ENCODE measurements at regions not wholly inside any gene's neighbourhood (a gene's known extent, or its start where the extent isn't known, plus 50 kb on each side); places are given as distances from the start of the nearest gene placed in this dataset.

GRCh38 chr22:49087716-49088601 lies 739.7 kb downstream of the BRD1 start:
- no peak for TF ChIP-seq POLR2A (IDR thresholded peaks at IDR 0.05; ENCODE audit: insufficient read depth in 1 of 2, low read depth in 2 of 2, low read length in 2 of 2)
- no peak for TF ChIP-seq POLR2AphosphoS5 (IDR thresholded peaks at IDR 0.05; ENCODE audit: low read depth, low read length)
- TF ChIP-seq FOXO1 (CRISPR knock-in tag; IDR thresholded peaks at IDR 0.05) = no peak
- TF ChIP-seq, protein P1, sequence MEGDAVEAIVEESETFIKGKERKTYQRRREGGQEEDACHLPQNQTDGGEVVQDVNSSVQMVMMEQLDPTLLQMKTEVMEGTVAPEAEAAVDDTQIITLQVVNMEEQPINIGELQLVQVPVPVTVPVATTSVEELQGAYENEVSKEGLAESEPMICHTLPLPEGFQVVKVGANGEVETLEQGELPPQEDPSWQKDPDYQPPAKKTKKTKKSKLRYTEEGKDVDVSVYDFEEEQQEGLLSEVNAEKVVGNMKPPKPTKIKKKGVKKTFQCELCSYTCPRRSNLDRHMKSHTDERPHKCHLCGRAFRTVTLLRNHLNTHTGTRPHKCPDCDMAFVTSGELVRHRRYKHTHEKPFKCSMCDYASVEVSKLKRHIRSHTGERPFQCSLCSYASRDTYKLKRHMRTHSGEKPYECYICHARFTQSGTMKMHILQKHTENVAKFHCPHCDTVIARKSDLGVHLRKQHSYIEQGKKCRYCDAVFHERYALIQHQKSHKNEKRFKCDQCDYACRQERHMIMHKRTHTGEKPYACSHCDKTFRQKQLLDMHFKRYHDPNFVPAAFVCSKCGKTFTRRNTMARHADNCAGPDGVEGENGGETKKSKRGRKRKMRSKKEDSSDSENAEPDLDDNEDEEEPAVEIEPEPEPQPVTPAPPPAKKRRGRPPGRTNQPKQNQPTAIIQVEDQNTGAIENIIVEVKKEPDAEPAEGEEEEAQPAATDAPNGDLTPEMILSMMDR (CRISPR knock-in tag; IDR thresholded peaks at IDR 0.05) = no peak
- TF ChIP-seq, protein P2, sequence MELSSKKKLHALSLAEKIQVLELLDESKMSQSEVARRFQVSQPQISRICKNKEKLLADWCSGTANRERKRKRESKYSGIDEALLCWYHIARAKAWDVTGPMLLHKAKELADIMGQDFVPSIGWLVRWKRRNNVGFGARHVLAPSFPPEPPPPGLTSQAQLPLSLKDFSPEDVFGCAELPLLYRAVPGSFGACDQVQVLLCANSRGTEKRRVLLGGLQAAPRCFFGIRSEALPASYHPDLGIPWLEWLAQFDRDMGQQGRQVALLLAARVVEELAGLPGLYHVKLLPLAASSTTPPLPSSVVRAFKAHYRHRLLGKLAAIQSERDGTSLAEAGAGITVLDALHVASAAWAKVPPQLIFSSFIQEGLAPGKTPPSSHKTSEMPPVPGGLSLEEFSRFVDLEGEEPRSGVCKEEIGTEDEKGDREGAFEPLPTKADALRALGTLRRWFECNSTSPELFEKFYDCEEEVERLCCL (CRISPR knock-in tag; IDR thresholded peaks at IDR 0.05; ENCODE audit: borderline replicate concordance) = no peak
- no peak for TF ChIP-seq TAF1 (CRISPR knock-in tag; IDR thresholded peaks at IDR 0.05)
- TF ChIP-seq, protein P3, sequence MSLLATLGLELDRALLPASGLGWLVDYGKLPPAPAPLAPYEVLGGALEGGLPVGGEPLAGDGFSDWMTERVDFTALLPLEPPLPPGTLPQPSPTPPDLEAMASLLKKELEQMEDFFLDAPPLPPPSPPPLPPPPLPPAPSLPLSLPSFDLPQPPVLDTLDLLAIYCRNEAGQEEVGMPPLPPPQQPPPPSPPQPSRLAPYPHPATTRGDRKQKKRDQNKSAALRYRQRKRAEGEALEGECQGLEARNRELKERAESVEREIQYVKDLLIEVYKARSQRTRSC (CRISPR knock-in tag; IDR thresholded peaks at IDR 0.05; ENCODE audit: low read depth) = no peak
- TF ChIP-seq ZBTB25 (CRISPR knock-in tag; IDR thresholded peaks at IDR 0.05) = no peak
- no peak for TF ChIP-seq POLR2G (IDR thresholded peaks at IDR 0.05; ENCODE audit: low read depth, low read length)

Measured in HepG2 (cell line).